ENCODE measurements at regions not wholly inside any gene's neighbourhood (a gene's known extent, or its start where the extent isn't known, plus 50 kb on each side); places are given as distances from the start of the nearest gene placed in this dataset.

- WGBS (ENCODE audit: insufficient coverage, insufficient replicate concordance, low lambda C conversion rate, missing lambda C conversion rate) = 20% methylated on average over 9 of the region's 9 CpGs
- FAIRE-seq (no peak), ATAC-seq (no peak), DNase-seq (ENCODE audit: low read depth, low spot score) (no peak)
- H3K4me2 ChIP-seq (ENCODE audit: control insufficient read depth, insufficient read depth) = no peak overlapping the region
- H2AFZ ChIP-seq (ENCODE audit: control insufficient read depth, low read depth, low read length) = no peak overlapping the region
- H3K9me3 ChIP-seq (replicated peaks; ENCODE audit: control insufficient read depth, insufficient read depth, low read length) = no peaks in the 10 kb centered on the region; the same call in 2 of the 3 replicates
- ChIA-PET RAD21 (ENCODE audit: unreplicated experiment) (no interaction called here), CTCF (no interaction called here), POLR2A (no interaction called here), SMC1A (ENCODE audit: uncharacterized antibody, unreplicated experiment) (no interaction called here)
- intact Hi-C loops (cut with micrococcal nuclease; ENCODE audit: unreplicated experiment) (no loop called here), in situ Hi-C loops (cut with MboI) (no loop called here)
- no TSS peak for BruUV-seq (replicated peaks)
- no peak overlapping the region for H3K9ac ChIP-seq (ENCODE audit: control insufficient read depth, insufficient read depth, low read length)
- TF ChIP-seq, protein P1, sequence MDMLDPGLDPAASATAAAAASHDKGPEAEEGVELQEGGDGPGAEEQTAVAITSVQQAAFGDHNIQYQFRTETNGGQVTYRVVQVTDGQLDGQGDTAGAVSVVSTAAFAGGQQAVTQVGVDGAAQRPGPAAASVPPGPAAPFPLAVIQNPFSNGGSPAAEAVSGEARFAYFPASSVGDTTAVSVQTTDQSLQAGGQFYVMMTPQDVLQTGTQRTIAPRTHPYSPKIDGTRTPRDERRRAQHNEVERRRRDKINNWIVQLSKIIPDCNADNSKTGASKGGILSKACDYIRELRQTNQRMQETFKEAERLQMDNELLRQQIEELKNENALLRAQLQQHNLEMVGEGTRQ (IDR thresholded peaks at IDR 0.05; ENCODE audit: borderline replicate concordance, low read depth, low read length) = no peak
- no peak for TF ChIP-seq HCFC1 (IDR thresholded peaks at IDR 0.05; ENCODE audit: low read length)
- TF ChIP-seq SREBF2 (IDR thresholded peaks at IDR 0.05; ENCODE audit: low read length) = no peak
- no peak for TF ChIP-seq MYC (IDR thresholded peaks at IDR 0.05; ENCODE audit: insufficient read depth, insufficient read length, insufficient replicate concordance, low read length, severe bottlenecking)
- no peak for TF ChIP-seq SRF (IDR thresholded peaks at IDR 0.05; ENCODE audit: low read depth in 2 of 2, low read length in 2 of 2)
- TF ChIP-seq FOXK2 (IDR thresholded peaks at IDR 0.05) = no peak
- TF ChIP-seq CEBPZ (IDR thresholded peaks at IDR 0.05; ENCODE audit: low read depth, low read length) = no peak
- H3K4me3 ChIP-seq = no peak overlapping the region
- H3K4me1 ChIP-seq (ENCODE audit: control insufficient read depth, insufficient read depth, low read length) = no peaks in the 10 kb centered on the region
- H3K79me2 ChIP-seq (ENCODE audit: control insufficient read depth, insufficient read depth, low read length) = no peaks in the 10 kb centered on the region
- H4K20me1 ChIP-seq (ENCODE audit: control insufficient read depth, insufficient read depth) = no peaks in the 10 kb centered on the region
- no peak overlapping the region for H3K27ac ChIP-seq (ENCODE audit: control insufficient read depth, insufficient read depth)
- no peaks in the 10 kb centered on the region for H3K36me3 ChIP-seq (ENCODE audit: control insufficient read depth in 2 of 2, insufficient read depth in 2 of 2, low read length in 1 of 2)
- no peaks in the 10 kb centered on the region; a peak in 1 of 4 replicates for H3K27me3 ChIP-seq (replicated peaks in 1 of 2; ENCODE audit: control insufficient read depth in 2 of 2, insufficient read depth in 2 of 2, low read length in 1 of 2)
Observed at GRCh38 chr4:8704632-8705031, 112.1 kb downstream of the CPZ start.
